C4-2B (cell line): ENCODE measurements at regions not wholly inside any gene's neighbourhood (a gene's known extent, or its start where the extent isn't known, plus 50 kb on each side); places are given as distances from the start of the nearest gene placed in this dataset.

ENCODE experiments used
- ZFX ChIP-seq: fragments of 450-650 bp; IDR thresholded peaks from 2 replicates; pipeline ENCODE4 v1.6.1; 2017
- TF ChIP-seq, protein P1 (sequence below): fragments of 450-650 bp; conservative IDR thresholded peaks from 2 replicates; pipeline ENCODE4 v1.5.1; 2017; ENCODE audit warnings: mild to moderate bottlenecking

DNA sequence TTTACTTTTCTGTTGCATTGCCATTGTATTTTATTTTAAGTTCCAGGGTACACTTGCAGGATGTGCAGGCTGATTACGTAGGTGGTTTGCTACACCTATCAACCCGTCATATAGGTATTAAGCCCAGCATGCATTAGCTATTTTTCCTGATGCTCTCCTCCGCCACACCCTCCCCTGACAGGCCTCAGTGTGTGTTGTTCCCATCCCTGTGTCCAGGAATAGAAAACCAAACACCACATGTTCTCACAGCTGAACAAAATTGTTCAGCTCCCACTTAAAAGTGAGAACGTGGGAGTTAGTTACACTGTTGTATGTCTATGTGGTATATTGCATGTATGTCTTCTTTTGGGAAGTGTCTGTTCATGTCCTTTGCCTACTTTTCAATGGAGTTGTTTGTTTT lies 1631.7 kb downstream of the DPP10 start:
- TF ChIP-seq, protein P1, sequence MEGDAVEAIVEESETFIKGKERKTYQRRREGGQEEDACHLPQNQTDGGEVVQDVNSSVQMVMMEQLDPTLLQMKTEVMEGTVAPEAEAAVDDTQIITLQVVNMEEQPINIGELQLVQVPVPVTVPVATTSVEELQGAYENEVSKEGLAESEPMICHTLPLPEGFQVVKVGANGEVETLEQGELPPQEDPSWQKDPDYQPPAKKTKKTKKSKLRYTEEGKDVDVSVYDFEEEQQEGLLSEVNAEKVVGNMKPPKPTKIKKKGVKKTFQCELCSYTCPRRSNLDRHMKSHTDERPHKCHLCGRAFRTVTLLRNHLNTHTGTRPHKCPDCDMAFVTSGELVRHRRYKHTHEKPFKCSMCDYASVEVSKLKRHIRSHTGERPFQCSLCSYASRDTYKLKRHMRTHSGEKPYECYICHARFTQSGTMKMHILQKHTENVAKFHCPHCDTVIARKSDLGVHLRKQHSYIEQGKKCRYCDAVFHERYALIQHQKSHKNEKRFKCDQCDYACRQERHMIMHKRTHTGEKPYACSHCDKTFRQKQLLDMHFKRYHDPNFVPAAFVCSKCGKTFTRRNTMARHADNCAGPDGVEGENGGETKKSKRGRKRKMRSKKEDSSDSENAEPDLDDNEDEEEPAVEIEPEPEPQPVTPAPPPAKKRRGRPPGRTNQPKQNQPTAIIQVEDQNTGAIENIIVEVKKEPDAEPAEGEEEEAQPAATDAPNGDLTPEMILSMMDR, result no peak
- TF ChIP-seq ZFX, result no peak
